NCI-H2171 treated with DMSO at 0.1 percent for 48 hours (cell line): ENCODE measurements at regions not wholly inside any gene's neighbourhood (a gene's known extent, or its start where the extent isn't known, plus 50 kb on each side); places are given as distances from the start of the nearest gene placed in this dataset.
"Not testable (repeated sequence)": the region's sequence is repeated elsewhere in the genome, so short reads cannot be mapped to it uniquely, and the experiment has no call there.

Experiments used
- DNase-seq: peaks from one replicate; lab custom pipeline; 2025; lab: John Stamatoyannopoulos, UW

DNA sequence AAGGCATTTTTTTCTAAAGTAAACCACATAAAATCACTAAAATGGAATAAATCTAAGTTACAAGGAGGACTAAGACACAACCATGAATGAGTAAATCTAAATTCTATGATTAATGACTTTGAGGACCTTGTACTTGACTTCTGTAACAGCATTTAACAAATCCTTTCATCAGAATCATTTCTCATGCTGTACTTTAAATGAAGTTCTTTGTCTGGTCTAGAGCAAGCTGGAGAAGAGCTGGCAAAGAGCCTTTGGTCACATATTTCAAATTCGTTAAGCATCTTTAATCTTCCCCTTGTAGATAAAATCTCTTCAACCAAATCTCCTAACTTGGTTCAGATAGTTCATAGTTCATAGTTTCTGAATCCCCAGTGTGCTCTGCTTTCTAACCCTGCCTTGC is 405.4 kb downstream of the PTPRC start:
- DNase-seq = no peak

GRCh38 chr1:199046618-199047017 is 407.8 kb downstream of the PTPRC start:
- DNase-seq = no peak

DNA sequence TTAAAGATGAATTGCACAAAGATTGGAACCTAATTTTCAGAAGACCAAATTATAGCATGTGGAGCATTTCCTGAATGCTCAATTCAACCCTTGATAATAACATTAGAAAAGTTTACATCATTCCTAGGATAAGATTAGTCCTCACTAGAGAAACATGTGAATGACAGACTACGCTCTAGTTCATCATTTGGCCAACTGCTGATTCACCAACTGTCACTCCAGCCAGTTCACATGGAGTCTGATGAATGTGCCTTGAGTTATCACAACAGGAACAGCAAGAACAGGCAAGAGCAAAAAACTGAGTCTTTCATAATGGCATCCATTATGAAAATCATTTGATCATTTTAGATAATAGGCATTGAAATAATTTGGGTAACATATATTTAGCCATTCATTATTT is 415.9 kb downstream of the PTPRC start:
- no peak for DNase-seq

DNA sequence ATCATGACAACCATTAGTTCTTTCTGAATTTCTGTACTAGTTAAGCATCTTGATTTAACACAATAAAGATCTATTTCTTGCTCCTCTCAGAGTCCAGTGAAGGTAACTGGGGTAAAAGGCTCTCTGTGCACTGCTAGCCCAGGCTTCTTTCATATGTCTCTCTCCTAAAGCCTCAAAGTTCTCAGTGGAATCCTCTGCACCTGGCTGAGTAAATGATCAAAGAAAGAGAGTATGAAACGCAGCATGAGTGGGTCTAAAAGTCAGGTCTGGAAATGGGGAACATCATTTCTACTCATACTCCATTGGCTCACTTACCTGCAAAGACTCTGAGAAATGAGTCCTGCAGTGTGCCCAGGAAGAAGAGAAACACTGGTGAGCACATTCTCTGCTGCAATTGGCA is 418.5 kb downstream of the PTPRC start:
- DNase-seq = no peak

GRCh38 chr1:199058281-199058680 is 419.4 kb downstream of the PTPRC start:
- DNase-seq = no peak

DNA sequence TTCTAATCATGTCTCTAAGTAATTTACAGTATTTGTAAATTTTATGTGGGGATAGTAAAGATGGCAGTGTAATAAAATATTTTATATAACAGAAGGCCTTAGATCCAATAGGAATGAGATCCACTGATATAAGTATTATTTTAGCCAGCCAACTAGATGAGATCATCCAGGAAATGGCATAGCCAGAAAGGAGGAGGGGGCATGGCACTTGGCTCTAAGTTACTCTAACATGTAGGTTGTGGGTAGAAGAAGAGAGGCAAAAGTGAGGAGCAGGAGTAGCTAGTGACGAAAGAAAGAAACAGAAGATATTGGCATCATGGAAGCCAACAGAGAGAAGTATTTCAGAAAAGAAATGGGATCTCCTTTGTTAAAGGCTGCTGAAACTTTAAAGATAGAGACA is 426.1 kb downstream of the PTPRC start:
- DNase-seq = no peak

- no peak for DNase-seq
Observed at GRCh38 chr1:199067483-199067882, 428.6 kb downstream of the PTPRC start.

- DNase-seq = no peak
Observed at GRCh38 chr1:199071080-199071479, 432.2 kb downstream of the PTPRC start.

- DNase-seq = no peak
Observed at GRCh38 chr1:199073166-199073565, 434.3 kb downstream of the PTPRC start.

GRCh38 chr1:199075792-199076191 is 437.0 kb downstream of the PTPRC start:
- DNase-seq = no peak

GRCh38 chr1:199079994-199080393 is 441.2 kb downstream of the PTPRC start:
- no peak for DNase-seq

DNA sequence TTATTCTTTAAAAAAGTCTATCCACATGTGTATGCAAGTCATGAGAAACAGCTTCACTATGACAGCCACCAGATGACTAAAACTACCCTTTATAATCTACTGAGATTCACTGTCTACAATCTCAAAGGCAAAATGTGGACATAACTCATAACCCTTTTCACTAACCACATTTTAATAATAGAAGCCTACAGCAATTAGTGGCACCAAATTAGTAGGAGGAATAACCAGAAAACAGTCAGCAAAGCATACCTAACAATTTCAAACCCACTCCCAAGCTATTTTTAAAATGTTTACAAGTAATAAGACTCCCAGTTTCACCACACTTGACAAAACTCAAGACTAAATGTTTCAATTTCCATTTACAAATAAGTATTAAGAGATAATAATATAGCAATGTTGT is 442.9 kb downstream of the PTPRC start:
- no peak for DNase-seq

DNA sequence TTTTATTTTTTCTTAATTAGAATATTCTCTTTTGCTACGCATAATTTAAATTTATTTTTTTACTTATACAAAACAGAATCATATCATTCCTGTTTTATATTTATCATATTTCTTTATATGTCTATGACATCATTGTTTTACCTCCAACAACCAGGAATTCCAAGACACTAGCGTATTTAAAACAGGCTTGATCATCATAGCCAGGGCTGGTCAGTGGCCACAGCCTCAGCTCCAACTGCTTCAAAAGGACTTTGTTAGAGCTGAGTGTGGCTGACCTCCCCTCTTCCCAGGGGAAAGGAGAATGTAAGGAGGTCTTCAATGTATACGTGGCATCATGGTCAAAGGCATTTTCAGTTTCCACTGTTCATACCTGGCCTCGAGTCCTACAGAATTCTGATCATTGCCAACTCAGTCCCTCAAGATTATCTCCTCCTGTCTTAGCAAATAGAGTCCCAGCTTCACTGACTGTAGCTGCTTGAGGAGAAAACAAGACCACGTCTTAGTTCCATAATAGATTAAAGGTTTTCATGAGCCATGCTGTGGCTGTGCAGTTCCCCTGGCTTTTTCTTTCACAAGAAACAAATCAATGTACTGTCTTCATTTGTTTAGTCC is 444.0 kb downstream of the PTPRC start:
- DNase-seq = no peak

- DNase-seq = no peak
Observed at GRCh38 chr1:199083680-199084079, 444.8 kb downstream of the PTPRC start.

GRCh38 chr1:199084293-199084692 is 445.5 kb downstream of the PTPRC start:
- DNase-seq = no peak

DNA sequence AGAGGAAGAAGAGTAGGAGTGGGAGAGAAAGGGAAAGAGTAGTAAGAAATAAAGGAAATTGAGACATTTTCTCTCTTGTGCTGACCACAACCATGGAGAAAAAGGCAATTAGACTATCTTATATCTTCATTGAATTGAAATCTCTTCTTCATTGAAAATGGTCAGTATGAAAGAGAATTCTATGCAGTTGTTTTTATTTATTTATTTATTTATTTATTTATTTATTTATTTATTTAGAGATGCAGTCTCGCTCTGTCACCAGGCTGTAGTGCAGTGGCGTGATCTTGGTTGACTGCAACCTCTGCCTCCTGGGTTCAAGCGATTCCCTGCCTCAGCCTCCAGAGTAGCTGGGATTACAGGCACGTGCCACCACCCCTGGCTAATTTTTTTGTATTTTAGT is 447.1 kb downstream of the PTPRC start:
- DNase-seq = no peak

DNA sequence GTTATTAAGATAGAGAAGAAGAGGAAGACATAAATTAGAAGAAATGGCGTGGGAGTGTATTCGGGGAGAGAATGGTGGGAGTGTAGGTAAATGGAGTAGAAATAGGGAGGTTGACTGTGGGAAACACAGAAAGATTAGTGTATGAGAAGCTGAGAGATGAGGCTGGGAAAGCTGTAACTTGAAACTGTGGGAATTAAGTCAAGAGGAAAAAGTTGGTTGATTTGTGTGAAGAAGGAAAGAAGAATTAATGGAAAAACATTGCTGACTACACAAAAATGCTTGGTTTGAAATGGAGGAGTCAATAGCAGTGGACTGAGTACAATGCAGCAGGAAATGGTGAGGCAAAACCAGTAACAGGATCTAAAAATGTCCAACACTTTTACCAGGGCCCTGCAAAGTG is 448.3 kb downstream of the PTPRC start:
- DNase-seq = no peak

DNA sequence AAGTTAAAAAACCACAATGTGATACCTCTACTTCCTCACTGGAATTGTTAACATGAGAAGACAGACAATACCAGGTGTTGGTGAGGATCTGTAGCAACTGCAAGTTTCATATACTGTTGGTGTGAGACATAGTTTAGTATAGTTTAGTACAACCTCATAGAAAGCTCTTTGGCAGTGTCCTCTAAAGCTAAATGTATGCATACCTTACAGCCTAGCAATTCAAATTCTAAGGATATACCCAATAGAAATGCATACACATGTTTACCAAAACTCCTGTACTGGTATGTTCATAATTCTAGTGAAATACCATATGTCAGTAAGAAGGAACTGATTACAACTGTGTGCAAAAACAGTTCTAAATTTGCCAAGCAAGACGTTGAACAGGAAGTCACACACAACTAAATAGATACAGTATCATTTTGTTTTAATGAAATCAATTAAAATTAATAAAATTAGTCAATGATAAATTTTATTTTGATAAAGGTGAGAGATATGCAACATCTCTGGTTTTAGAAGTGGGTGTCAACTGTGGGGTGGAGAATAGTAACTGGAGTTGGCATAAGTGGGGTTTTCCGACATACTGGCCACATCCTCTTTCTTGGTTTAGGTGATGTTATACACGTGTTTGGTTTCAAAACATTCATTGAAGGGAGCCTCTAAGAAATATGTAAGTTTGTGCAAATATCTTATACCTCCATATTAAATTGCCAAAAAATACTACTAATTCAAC is 450.7 kb downstream of the PTPRC start:
- no peak for DNase-seq

DNA sequence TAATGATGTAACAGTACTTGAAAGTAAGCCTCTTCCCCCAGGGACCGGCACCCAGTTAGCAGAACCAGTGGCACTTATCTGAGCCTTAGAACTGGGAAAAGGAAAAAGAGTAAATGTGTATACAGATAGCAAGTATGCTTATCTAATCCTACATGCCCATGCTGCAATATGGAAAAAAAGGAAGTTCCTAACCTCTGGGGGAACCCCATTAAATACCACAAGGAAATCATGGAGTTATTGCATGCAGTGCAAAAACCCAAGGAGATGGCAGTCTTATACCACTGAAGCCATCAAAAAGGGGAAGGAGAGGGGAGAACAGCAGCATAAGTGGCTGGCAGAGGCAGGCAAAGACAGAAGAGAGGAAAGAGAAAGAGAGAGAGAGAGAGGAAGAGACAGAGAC is 456.8 kb downstream of the PTPRC start:
- not testable (repeated sequence) for DNase-seq

DNA sequence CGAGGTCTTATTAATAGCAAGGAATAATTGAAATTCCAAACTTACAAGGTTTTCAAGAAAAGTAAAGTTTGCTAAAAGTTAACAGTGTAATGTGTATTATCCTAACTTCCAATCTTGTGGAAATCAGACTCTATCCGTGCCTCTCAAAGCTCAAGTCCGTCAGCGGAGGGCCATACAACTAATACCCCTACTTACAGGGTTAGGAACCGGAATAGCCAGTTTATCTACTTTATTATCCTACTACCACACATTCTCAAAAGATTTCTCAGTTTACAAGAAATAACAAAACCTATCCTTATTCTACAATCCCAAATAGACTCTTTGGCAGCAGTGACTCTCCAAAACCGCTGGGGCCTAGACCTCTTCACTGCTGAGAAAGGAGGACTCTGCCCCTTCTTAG is 457.8 kb downstream of the PTPRC start:
- no peak for DNase-seq

DNA sequence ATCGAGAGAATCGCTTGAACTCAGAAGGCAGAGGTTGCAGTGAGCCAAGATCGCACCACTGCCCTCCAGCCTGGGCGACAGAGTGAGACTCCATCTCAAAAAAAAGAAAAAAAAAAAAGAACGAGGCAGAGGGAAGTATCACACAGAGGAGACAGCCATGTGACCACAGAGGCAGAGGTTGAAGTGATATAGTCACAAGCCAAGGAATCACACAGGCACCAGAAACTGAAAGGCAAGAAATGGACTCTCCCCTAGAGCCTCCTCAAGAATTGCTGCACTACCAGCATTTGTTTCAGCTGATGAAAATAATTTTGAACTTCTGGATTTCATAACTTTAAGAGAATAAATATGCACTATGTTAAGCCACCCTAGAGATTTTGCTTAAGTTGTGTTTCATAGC is 459.6 kb downstream of the PTPRC start:
- no peak for DNase-seq

DNA sequence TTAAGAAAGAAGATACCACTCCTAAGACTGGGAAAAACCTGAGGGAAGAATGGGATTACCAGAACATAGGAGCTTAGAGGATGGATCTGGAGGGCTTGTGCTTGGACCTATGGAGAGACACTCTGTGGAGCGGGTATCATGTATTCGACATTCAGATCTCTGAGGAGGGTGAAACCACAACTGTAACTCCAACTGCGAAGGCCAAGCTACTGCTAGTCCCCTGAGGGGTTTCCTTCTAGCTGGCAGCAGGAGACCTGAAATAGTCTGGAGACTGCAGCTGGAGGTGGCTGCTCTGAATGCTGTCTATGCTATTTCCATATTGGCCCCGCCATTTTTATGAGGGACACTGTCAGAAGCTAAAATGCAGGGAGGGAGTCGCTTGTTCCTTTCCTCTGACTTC is 462.3 kb downstream of the PTPRC start:
- DNase-seq = no peak

GRCh38 chr1:199101635-199102034 is 462.8 kb downstream of the PTPRC start:
- no peak for DNase-seq

- DNase-seq = no peak
Observed at GRCh38 chr1:199102239-199102638, 463.4 kb downstream of the PTPRC start.
